ENCODE measurements at regions not wholly inside any gene's neighbourhood (a gene's known extent, or its start where the extent isn't known, plus 50 kb on each side); places are given as distances from the start of the nearest gene placed in this dataset.

GRCh38 chr12:65585648-65586602, 238.4 kb upstream of the HMGA2 start:
- H3K4me3 ChIP-seq (ENCODE audit: severe bottlenecking), result no peak overlapping the region
- peaks cover 11% of the 10 kb centered on the region for H3K4me1 ChIP-seq (ENCODE audit: insufficient read depth, poor library complexity, severe bottlenecking)
- no peak for DNase-seq (ENCODE audit: low spot score)
- peak overlapping the region; percentile 44 for H3K27ac ChIP-seq (ENCODE audit: poor library complexity, severe bottlenecking)
- no peaks in the 10 kb centered on the region for H3K27me3 ChIP-seq (ENCODE audit: insufficient read depth, poor library complexity, severe bottlenecking)
- no peak; the same call in 2 of the 3 replicates for ATAC-seq (ENCODE audit: low read depth)
- no peaks in the 10 kb centered on the region for H3K36me3 ChIP-seq (ENCODE audit: low read depth)
- no peaks in the 10 kb centered on the region for H3K9me3 ChIP-seq (ENCODE audit: severe bottlenecking)
- TF ChIP-seq, protein P1, sequence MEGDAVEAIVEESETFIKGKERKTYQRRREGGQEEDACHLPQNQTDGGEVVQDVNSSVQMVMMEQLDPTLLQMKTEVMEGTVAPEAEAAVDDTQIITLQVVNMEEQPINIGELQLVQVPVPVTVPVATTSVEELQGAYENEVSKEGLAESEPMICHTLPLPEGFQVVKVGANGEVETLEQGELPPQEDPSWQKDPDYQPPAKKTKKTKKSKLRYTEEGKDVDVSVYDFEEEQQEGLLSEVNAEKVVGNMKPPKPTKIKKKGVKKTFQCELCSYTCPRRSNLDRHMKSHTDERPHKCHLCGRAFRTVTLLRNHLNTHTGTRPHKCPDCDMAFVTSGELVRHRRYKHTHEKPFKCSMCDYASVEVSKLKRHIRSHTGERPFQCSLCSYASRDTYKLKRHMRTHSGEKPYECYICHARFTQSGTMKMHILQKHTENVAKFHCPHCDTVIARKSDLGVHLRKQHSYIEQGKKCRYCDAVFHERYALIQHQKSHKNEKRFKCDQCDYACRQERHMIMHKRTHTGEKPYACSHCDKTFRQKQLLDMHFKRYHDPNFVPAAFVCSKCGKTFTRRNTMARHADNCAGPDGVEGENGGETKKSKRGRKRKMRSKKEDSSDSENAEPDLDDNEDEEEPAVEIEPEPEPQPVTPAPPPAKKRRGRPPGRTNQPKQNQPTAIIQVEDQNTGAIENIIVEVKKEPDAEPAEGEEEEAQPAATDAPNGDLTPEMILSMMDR (IDR thresholded peaks at IDR 0.05; ENCODE audit: poor library complexity, severe bottlenecking), result peak; percentile 9

GRCh38 chr12:65586796-65587195, 237.5 kb upstream of the HMGA2 start:
- Histone ChIP-seq H3K27me3 (ENCODE audit: insufficient read depth, poor library complexity, severe bottlenecking) (no peaks in the 10 kb centered on the region), H3K27ac (ENCODE audit: poor library complexity, severe bottlenecking) (peak overlapping the region; percentile 44), H3K4me3 (ENCODE audit: severe bottlenecking) (no peak overlapping the region), H3K9me3 (ENCODE audit: severe bottlenecking) (no peaks in the 10 kb centered on the region), H3K4me1 (ENCODE audit: insufficient read depth, poor library complexity, severe bottlenecking) (peaks cover 11% of the 10 kb centered on the region), H3K36me3 (ENCODE audit: low read depth) (no peaks in the 10 kb centered on the region)
- peak; percentile 74 for ATAC-seq (ENCODE audit: low read depth)
- no peak for DNase-seq (ENCODE audit: low spot score)
- TF ChIP-seq, protein P1 (IDR thresholded peaks at IDR 0.05; ENCODE audit: poor library complexity, severe bottlenecking), result no peak

DNA sequence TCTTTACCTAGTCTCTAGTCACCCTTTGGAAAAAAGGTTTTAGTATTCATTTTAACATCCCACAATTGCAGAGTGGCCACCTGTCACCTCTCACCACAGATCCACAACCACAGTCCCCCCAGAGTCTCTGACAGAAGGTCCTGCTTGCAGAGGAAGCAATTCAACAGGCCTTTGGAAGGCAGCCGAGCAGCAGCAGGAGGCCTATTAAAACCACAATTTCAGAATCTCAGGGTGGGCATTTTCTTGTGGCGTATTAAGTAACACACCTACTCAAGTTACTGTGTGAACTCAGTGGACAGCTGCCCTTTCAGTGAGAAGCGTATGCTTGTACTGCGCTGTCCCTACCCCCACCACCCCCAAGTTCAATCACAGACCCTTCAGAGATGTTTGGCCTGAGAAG, 234.0 kb upstream of the HMGA2 start:
- TF ChIP-seq, protein P1 (IDR thresholded peaks at IDR 0.05; ENCODE audit: poor library complexity, severe bottlenecking), result no peak
- DNase-seq (ENCODE audit: low spot score) (no peak), ATAC-seq (ENCODE audit: low read depth) (no peak)
- Histone ChIP-seq H3K4me3 (ENCODE audit: severe bottlenecking) (no peak overlapping the region), H3K9me3 (ENCODE audit: severe bottlenecking) (no peaks in the 10 kb centered on the region), H3K27me3 (ENCODE audit: insufficient read depth, poor library complexity, severe bottlenecking) (no peaks in the 10 kb centered on the region), H3K27ac (ENCODE audit: poor library complexity, severe bottlenecking) (no peak overlapping the region), H3K4me1 (ENCODE audit: insufficient read depth, poor library complexity, severe bottlenecking) (peaks cover 15% of the 10 kb centered on the region), H3K36me3 (ENCODE audit: low read depth) (no peaks in the 10 kb centered on the region)

DNA sequence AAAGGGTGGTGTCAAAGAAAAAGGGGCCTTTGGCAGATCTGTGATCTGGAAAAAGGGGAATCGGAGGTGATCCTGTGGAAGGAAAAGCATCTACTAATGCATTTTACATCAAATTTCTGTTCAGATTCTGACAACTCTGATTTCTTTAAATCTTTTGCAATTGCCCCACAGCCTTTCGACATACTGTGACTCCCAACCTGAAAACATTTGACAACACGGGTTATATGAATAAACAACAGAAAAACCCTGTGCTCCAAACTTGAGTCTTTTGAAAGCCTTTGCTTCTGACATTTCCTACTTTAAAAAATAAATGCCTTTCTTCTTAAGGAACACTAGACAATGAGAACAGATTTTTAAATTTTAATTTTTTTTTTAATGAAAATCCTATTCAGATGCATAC, 231.9 kb upstream of the HMGA2 start:
- TF ChIP-seq, protein P1 (IDR thresholded peaks at IDR 0.05; ENCODE audit: poor library complexity, severe bottlenecking), result no peak
- no peak for ATAC-seq (ENCODE audit: low read depth)
- Histone ChIP-seq H3K4me1 (ENCODE audit: insufficient read depth, poor library complexity, severe bottlenecking) (peaks cover 19% of the 10 kb centered on the region), H3K4me3 (ENCODE audit: severe bottlenecking) (no peak overlapping the region), H3K9me3 (ENCODE audit: severe bottlenecking) (no peaks in the 10 kb centered on the region), H3K27ac (ENCODE audit: poor library complexity, severe bottlenecking) (no peak overlapping the region), H3K27me3 (ENCODE audit: insufficient read depth, poor library complexity, severe bottlenecking) (no peaks in the 10 kb centered on the region), H3K36me3 (ENCODE audit: low read depth) (no peaks in the 10 kb centered on the region)
- DNase-seq (ENCODE audit: low spot score), result no peak

DNA sequence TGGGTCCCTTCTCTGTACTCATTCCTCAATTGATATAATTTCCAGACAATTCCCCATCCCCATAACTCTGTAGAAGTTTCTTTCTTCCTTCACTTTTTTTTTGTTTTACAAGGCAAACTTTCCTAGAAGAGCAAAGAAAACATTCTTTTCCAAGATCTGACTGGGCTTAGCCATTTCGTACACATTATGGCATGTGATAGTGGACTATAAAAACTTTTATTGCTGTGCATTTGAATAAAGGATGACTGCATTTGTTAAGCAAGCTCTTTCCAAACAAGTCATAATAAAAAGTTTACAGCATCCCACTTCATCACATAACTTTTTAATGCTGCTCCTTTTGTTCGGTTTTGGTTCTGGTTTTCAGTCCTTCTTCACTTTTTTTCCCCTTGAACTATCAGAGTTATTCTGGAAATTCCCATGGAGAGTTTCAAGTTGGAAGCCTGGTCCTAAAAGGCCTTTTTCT, 231.0 kb upstream of the HMGA2 start:
- H3K27ac ChIP-seq (ENCODE audit: poor library complexity, severe bottlenecking), result no peak overlapping the region
- TF ChIP-seq, protein P1 (IDR thresholded peaks at IDR 0.05; ENCODE audit: poor library complexity, severe bottlenecking), result no peak
- peaks cover 24% of the 10 kb centered on the region for H3K4me1 ChIP-seq (ENCODE audit: insufficient read depth, poor library complexity, severe bottlenecking)

More for the DNA sequence above, 231.0 kb upstream of the HMGA2 start:
- Histone ChIP-seq H3K9me3 (ENCODE audit: severe bottlenecking) (no peaks in the 10 kb centered on the region), H3K27me3 (ENCODE audit: insufficient read depth, poor library complexity, severe bottlenecking) (no peaks in the 10 kb centered on the region), H3K36me3 (ENCODE audit: low read depth) (no peaks in the 10 kb centered on the region), H3K4me3 (ENCODE audit: severe bottlenecking) (no peak overlapping the region)
- ATAC-seq (ENCODE audit: low read depth) (no peak), DNase-seq (ENCODE audit: low spot score) (no peak)

All from RWPE2 (cell line).